Activated CD8-positive, alpha-beta T cell treated with anti-CD3 and anti-CD28 coated beads for 36 hours (primary cell): ENCODE measurements at regions not wholly inside any gene's neighbourhood (a gene's known extent, or its start where the extent isn't known, plus 50 kb on each side); places are given as distances from the start of the nearest gene placed in this dataset.

Experiments
- ATAC-seq: fragments of 200-7000 bp; cut with Tn5 transposase; one replicate; pipeline ENCODE4 v1.10.0; 2021; ENCODE audit warnings: mild to moderate bottlenecking, moderate library complexity
- CTCF ChIA-PET: fragments of 350-600 bp; sonication (Branson Sonifier 250); formaldehyde crosslinking; loops from one replicate; lab custom pipeline; 2021; ENCODE audit warnings: antibody characterized with exemption; lab: Charles Lee
- POLR2A ChIA-PET: fragments of 350-600 bp; sonication (Branson Sonifier 250); formaldehyde crosslinking; loops from one replicate; lab custom pipeline; 2021; ENCODE audit warnings: antibody characterized with exemption; lab: Charles Lee
- DNase-seq: peaks from one replicate; pipeline ENCODE4 v3.0.0-alpha.2; 2020
- H3K27ac Mint-ChIP-seq: one replicate; pipeline ENCODE4 v1.8.0; 2021; ENCODE audit warnings: mild to moderate bottlenecking, mixed read lengths
- H3K27me3 Mint-ChIP-seq: one replicate; pipeline ENCODE4 v1.8.0; 2021; ENCODE audit warnings: mixed read lengths
- H3K36me3 Mint-ChIP-seq: one replicate; pipeline ENCODE4 v1.8.0; 2021; ENCODE audit warnings: low read depth, mixed read lengths
- H3K4me1 Mint-ChIP-seq: one replicate; pipeline ENCODE4 v1.8.0; 2021; ENCODE audit warnings: low read depth, mixed read lengths
- H3K4me3 Mint-ChIP-seq: one replicate; pipeline ENCODE4 v1.8.0; 2021; ENCODE audit warnings: mild to moderate bottlenecking, moderate library complexity, mixed read lengths
- H3K9me3 Mint-ChIP-seq: one replicate; pipeline ENCODE4 v1.8.0; 2021; ENCODE audit warnings: mixed read lengths
- intact Hi-C: fragments of 100-400 bp; cut with micrococcal nuclease; formaldehyde crosslinking; loops from one replicate; pipeline ENCODE4 v1.10.0; 2022
- TF ChIP-seq, protein P1 (sequence below): fragments of 200-600 bp; IDR thresholded peaks from one replicate; pipeline ENCODE4 v1.8.0; 2022; ENCODE audit warnings: antibody characterized with exemption, mild to moderate bottlenecking

DNA sequence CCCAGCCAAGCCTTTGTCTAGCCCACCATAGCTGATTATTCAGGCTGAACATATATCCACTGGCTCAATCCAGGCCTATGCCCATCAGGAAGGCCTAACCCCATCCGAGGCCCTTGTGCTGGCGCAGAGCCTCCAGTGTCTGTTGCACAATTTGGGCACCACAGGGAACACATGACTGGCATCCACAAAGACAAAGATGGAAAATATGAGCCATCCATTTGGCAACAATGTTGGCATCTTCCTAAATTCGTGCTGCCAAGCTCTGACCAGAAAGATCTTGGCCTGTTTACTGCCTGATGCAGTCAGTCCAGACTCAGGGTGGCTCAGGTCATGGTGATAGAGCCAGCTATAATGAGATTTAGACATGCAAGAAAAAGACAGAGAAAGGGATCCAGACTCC lies 233.8 kb downstream of the PIK3R1 start:
- Mint-ChIP-seq H3K4me3 (no peak overlapping the region), H3K9me3 (no peaks in the 10 kb centered on the region), H3K36me3 (no peaks in the 10 kb centered on the region), H3K27me3 (no peaks in the 10 kb centered on the region), H3K27ac (no peak overlapping the region), H3K4me1 (peaks cover 4% of the 10 kb centered on the region)
- DNase-seq (no peak), ATAC-seq (no peak)
- TF ChIP-seq, protein P1, sequence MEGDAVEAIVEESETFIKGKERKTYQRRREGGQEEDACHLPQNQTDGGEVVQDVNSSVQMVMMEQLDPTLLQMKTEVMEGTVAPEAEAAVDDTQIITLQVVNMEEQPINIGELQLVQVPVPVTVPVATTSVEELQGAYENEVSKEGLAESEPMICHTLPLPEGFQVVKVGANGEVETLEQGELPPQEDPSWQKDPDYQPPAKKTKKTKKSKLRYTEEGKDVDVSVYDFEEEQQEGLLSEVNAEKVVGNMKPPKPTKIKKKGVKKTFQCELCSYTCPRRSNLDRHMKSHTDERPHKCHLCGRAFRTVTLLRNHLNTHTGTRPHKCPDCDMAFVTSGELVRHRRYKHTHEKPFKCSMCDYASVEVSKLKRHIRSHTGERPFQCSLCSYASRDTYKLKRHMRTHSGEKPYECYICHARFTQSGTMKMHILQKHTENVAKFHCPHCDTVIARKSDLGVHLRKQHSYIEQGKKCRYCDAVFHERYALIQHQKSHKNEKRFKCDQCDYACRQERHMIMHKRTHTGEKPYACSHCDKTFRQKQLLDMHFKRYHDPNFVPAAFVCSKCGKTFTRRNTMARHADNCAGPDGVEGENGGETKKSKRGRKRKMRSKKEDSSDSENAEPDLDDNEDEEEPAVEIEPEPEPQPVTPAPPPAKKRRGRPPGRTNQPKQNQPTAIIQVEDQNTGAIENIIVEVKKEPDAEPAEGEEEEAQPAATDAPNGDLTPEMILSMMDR: no peak
- intact Hi-C loops: no loop called here
- ChIA-PET CTCF (interaction anchor here (1.4 kb wide), 1 partner anchor 11 kb away, joined by 4 read pairs; no protein-coding TSS in a partner anchor), POLR2A (interaction anchor here (1.0 kb wide), 1 partner anchor 15 kb away, joined by 3 read pairs; no protein-coding TSS in a partner anchor)

DNA sequence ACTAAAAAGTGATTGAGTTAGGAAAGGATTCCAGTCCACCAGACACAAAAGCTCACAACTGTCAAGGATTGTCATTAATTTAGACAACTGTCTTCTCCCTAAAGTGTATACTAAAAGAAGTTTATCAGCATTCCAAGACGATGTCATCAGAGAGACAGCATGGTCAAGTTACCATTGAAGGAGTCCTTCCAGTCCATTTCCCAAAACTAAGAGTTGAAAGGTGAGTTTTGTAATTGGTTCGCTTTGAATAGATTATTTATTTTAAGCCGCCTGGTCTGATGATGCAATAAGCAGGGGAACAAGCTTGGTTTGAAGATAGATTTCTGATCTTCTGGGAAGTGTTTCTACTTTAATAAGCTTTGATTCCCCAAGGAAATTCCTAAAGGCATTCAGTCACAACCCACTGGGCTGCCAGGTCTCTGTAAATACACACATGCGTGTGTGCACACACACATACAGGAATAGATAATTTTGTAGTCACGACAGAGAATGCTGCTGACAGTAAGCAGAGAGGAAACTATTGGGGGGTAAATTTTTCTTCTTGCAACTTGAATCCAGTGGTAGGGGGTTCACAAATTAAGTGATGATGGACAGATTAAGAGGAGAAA lies 234.8 kb downstream of the PIK3R1 start:
- no peaks in the 10 kb centered on the region for H3K27me3 Mint-ChIP-seq
- TF ChIP-seq, protein P1: no peak
- peaks cover 2% of the 10 kb centered on the region for H3K4me1 Mint-ChIP-seq
- CTCF ChIA-PET: interaction anchor here (1.1 kb wide), 1 partner anchor 12 kb away, joined by 3 read pairs; no protein-coding TSS in a partner anchor
- no peak overlapping the region for H3K4me3 Mint-ChIP-seq
- ATAC-seq (no peak), DNase-seq (no peak)
- POLR2A ChIA-PET: no interaction called here
- no peaks in the 10 kb centered on the region for H3K36me3 Mint-ChIP-seq
- no peaks in the 10 kb centered on the region for H3K9me3 Mint-ChIP-seq
- intact Hi-C loops: no loop called here
- no peak overlapping the region for H3K27ac Mint-ChIP-seq

DNA sequence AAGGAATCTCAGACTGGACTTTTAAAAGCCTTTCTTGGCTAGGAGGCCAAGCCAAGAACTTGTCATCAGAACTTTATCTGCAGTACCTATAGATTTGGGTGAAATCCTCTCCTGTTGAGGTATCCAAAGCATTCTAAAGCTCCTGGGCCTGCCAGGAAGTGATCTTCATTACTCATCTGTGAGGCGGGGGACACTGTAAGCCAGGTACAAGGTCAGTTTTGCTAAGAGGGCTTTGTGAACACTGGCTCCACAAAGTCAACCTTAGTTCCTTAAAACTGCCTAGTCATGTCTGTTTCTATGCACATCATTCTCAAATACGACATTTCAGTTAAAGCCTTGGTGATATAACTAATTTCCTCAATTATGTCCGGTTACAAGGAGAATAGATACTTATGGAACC lies 236.7 kb downstream of the PIK3R1 start:
- no peaks in the 10 kb centered on the region for H3K9me3 Mint-ChIP-seq

DNA sequence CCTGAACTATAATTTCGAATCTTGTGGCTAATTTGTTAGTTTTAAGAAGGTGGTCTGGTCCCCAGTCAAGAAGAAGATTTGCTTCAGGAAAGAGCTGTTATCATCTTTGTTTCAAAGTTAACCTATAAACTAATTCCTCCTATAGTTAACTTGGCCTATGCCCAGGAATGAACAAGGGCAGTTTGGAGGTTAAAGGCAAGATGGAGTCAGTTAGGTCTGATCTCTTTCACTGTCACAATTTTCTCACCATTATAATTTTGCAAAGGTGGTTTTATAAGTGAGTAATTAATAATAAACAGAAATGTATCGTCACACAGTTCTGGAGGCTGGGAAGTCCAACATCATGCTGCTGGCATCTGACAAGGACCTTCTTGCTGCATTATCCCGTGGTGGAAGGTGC lies 238.6 kb downstream of the PIK3R1 start:
- ChIA-PET CTCF (interaction anchor here (0.8 to 2.2 kb wide), 4 partner anchors 12 to 174 kb away, joined by 3 to 6 read pairs (median 4); no protein-coding TSS in a partner anchor), POLR2A (no interaction called here)
- TF ChIP-seq, protein P1: no peak
- Mint-ChIP-seq H3K4me3 (no peak overlapping the region), H3K9me3 (no peaks in the 10 kb centered on the region), H3K27ac (no peak overlapping the region), H3K4me1 (peaks cover 11% of the 10 kb centered on the region), H3K36me3 (no peaks in the 10 kb centered on the region), H3K27me3 (no peaks in the 10 kb centered on the region)
- intact Hi-C loops: no loop called here
- no peak for DNase-seq
- no peak for ATAC-seq

More for the DNA sequence above, 236.7 kb downstream of the PIK3R1 start:
- Mint-ChIP-seq H3K4me3 (no peak overlapping the region), H3K4me1 (peaks cover 2% of the 10 kb centered on the region), H3K27ac (no peak overlapping the region), H3K36me3 (no peaks in the 10 kb centered on the region), H3K27me3 (no peaks in the 10 kb centered on the region)
- intact Hi-C loops: no loop called here
- ChIA-PET POLR2A (no interaction called here), CTCF (interaction anchor here (0.6 to 1.4 kb wide), 2 partner anchors 93 to 166 kb away, joined by 3 to 5 read pairs; no protein-coding TSS in a partner anchor)
- TF ChIP-seq, protein P1: no peak
- DNase-seq (no peak), ATAC-seq (no peak)

DNA sequence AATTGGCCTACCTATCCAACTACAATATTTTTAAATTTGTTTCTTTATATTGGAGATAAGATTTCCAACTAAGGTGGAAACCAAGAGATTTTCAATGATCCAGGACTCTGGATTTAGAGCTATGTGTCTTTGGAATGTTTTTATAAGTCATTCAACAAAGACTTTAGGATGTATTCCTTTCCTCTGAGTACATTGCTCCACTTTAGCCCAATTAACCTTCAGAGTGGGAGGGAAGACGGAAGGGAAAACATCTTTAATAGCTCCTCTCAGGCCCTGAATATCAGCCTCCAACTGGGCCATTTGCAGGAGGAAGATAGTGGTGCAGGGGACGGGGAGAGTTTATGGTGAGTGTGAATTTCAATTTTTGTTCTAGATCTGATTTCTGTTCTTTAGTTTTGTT lies 239.2 kb downstream of the PIK3R1 start:
- ATAC-seq (no peak), DNase-seq (no peak)
- H3K4me3 Mint-ChIP-seq: no peak overlapping the region
- intact Hi-C loops: no loop called here
- ChIA-PET CTCF (interaction anchor here (1.2 to 2.2 kb wide), 3 partner anchors 167 to 174 kb away, joined by 3 to 6 read pairs (median 4); no protein-coding TSS in a partner anchor), POLR2A (no interaction called here)
- H3K36me3 Mint-ChIP-seq: no peaks in the 10 kb centered on the region
- no peak overlapping the region for H3K27ac Mint-ChIP-seq
- no peaks in the 10 kb centered on the region for H3K9me3 Mint-ChIP-seq
- TF ChIP-seq, protein P1: no peak
- no peaks in the 10 kb centered on the region for H3K27me3 Mint-ChIP-seq
- peaks cover 11% of the 10 kb centered on the region for H3K4me1 Mint-ChIP-seq
